ENCODE measurements at regions not wholly inside any gene's neighbourhood (a gene's known extent, or its start where the extent isn't known, plus 50 kb on each side); places are given as distances from the start of the nearest gene placed in this dataset.

DNA sequence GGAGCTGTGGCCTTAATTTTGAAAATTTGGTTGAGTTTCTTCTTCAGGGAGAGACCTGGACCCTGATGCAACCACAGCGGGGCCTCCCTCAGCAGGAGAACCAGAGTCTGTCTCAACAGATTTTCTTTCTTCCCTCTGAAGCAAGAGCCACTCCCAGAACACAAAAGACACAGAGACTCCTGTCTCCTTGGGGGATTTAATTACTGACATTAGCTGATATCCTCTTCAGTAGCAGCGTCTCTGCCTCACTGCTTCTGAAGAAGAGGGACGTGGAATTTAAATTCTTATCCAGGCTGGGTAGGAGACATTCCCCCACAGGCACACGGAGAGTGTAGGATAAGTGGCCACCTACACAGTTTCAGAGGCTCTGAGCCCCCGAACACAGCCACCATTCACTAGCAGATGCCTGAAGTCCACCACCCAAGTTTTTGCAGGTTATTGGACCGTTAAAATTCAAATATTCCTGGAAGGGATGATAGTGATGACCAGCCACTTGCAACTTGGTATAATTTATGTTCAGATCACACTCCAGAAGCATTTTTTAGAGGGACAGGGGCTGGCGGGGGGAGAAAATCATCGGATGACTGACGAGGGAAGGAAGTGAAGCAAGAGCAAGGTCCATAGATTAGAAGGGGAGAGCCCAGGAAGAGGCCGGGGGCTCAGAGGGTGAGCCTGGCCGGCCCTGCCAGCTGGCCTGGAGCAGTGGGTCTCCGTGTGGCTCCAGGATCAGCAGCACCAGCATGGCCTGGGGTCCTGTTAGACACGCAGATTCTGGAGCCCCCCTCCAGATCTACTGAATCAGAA, 109.7 kb downstream of the BDH1 start:
- ChIA-PET CTCF (no interaction called here), POLR2A (no interaction called here)
- intact Hi-C loops (cut with micrococcal nuclease), result no loop called here
- peaks cover 0 to 17% (median 4%) of the 10 kb centered on the region in 5 donors for H3K27me3 Mint-ChIP-seq
- H3K27me3 ChIP-seq (ENCODE audit: control insufficient read depth in 2 of 2, insufficient read depth in 2 of 2, low read length in 2 of 2), result no peaks in the 10 kb centered on the region
- no peaks in the 10 kb centered on the region for H3K9me3 Mint-ChIP-seq
- no peak for DNase-seq
- ATAC-seq, result no peak
- H3K27ac Mint-ChIP-seq, result peak overlapping the region in 4 of 9 donors; percentile 12 to 86 (median 62)
- peaks cover 13 to 60% (median 39%) of the 10 kb centered on the region in 7 donors for H3K4me1 Mint-ChIP-seq
- no peak overlapping the region for H3K27ac ChIP-seq (ENCODE audit: low read depth, low read length)
- H3K9me3 ChIP-seq (ENCODE audit: control insufficient read depth in 2 of 3, low read length in 3 of 3), result no peaks in the 10 kb centered on the region
- no peaks in the 10 kb centered on the region for H3K36me3 ChIP-seq (ENCODE audit: control insufficient read depth in 2 of 3, insufficient read depth in 3 of 3, low read length in 3 of 3)
- H3K4me3 Mint-ChIP-seq, result peak overlapping the region in 4 of 10 donors; percentile 29 to 78 (median 48)
- H3K36me3 Mint-ChIP-seq, result peaks cover 0 to 4% (median 0%) of the 10 kb centered on the region in 5 donors
- peaks cover 0 to 32% of the 10 kb centered on the region in 2 donors for H3K4me1 ChIP-seq (ENCODE audit: control insufficient read depth in 2 of 2, insufficient read depth in 2 of 2, low read length in 2 of 2)
- H3K4me3 ChIP-seq (ENCODE audit: low read length), result no peak overlapping the region

DNA sequence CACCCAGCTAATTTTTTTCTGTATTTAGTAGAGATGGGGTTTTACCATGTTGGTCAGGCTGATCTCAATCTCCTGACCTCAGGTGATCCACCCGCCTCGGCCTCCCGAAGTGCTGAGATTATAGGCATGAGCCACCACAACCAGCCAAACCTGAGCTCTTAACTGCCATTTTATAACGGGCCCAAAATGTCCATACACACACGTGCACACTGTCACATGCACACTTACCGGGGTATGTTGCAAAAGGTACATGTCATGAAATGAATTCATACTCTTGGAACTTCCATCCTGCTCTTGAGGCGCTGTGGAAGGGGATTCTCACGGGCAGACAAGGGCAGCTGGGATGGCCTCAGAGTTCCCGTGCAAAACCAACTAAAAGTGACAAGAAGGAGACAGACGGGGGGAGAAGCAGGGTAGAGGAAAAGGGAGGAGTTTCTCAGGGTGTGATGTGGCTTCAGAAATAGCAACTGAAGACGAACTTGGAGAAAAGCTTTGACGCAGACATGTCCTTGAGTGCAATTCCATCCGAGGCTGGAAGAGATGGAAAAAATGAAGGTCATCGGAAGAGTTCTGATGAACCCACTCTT, 110.9 kb downstream of the BDH1 start:
- CTCF ChIA-PET, result no interaction called here

DNA sequence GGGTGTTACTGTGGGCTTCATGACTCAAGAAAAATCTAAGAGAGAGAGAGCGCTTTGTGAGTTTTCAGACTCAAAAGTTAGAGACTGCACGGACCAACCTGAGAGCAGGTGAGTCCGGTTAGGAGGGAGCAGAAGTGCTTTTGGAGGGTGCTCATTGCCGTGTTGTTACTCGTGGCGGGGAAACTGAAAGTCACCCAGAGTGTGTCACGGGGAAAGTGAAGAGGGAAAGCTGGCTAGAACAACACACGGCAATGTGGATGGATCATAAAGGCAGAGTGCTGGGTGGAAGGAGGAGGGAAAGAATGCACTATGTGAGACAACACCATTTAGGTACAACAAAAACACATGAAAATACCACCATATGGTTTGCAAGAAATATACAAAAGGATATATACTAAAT, 112.3 kb downstream of the BDH1 start:
- Mint-ChIP-seq H3K4me1 (peaks cover 13 to 56% (median 39%) of the 10 kb centered on the region in 7 donors), H3K27me3 (peaks cover 0 to 16% (median 5%) of the 10 kb centered on the region in 5 donors), H3K9me3 (no peaks in the 10 kb centered on the region), H3K4me3 (peak overlapping the region in 2 of 10 donors; percentile 28 to 78), H3K36me3 (peaks cover 0 to 4% (median 4%) of the 10 kb centered on the region in 5 donors), H3K27ac (peak overlapping the region in 1 of 9 donors; percentile 61)
- DNase-seq (no peak), ATAC-seq (no peak)
- H3K9me3 ChIP-seq (ENCODE audit: control insufficient read depth in 2 of 3, low read length in 3 of 3), result no peaks in the 10 kb centered on the region
- H3K27ac ChIP-seq (ENCODE audit: low read depth, low read length), result no peak overlapping the region
- POLR2A ChIA-PET, result no interaction called here
- no peaks in the 10 kb centered on the region for H3K27me3 ChIP-seq (ENCODE audit: control insufficient read depth in 2 of 2, insufficient read depth in 2 of 2, low read length in 2 of 2)
- intact Hi-C loops (cut with micrococcal nuclease), result no loop called here
- H3K4me1 ChIP-seq (ENCODE audit: control insufficient read depth in 2 of 2, insufficient read depth in 2 of 2, low read length in 2 of 2), result peaks cover 0 to 32% of the 10 kb centered on the region in 2 donors
- H3K36me3 ChIP-seq (ENCODE audit: control insufficient read depth in 2 of 3, insufficient read depth in 3 of 3, low read length in 3 of 3), result no peaks in the 10 kb centered on the region
- H3K4me3 ChIP-seq (ENCODE audit: low read length), result no peak overlapping the region
- CTCF ChIA-PET, result no interaction called here

More for the DNA sequence above, 110.9 kb downstream of the BDH1 start:
- Mint-ChIP-seq H3K27ac (peak overlapping the region in 6 of 9 donors; percentile 25 to 90 (median 68)), H3K27me3 (peaks cover 0 to 20% (median 4%) of the 10 kb centered on the region in 5 donors), H3K4me1 (peaks cover 13 to 60% (median 39%) of the 10 kb centered on the region in 7 donors), H3K36me3 (peaks cover 0 to 4% (median 0%) of the 10 kb centered on the region in 5 donors), H3K9me3 (no peaks in the 10 kb centered on the region), H3K4me3 (peak overlapping the region in 9 of 10 donors; percentile 33 to 91 (median 61))
- intact Hi-C loops (cut with micrococcal nuclease), result no loop called here
- H3K4me1 ChIP-seq (ENCODE audit: control insufficient read depth in 2 of 2, insufficient read depth in 2 of 2, low read length in 2 of 2), result peaks cover 0 to 32% of the 10 kb centered on the region in 2 donors
- POLR2A ChIA-PET, result interaction anchor here (1.3 kb wide), 1 partner anchor 22 kb away, joined by 3 read pairs; no protein-coding TSS in a partner anchor
- no peaks in the 10 kb centered on the region for H3K36me3 ChIP-seq (ENCODE audit: control insufficient read depth in 2 of 3, insufficient read depth in 3 of 3, low read length in 3 of 3)
- H3K9me3 ChIP-seq (ENCODE audit: control insufficient read depth in 2 of 3, low read length in 3 of 3), result no peaks in the 10 kb centered on the region
- no peak overlapping the region for H3K27ac ChIP-seq (ENCODE audit: low read depth, low read length)
- DNase-seq (peak in 4 of 9 donors; percentile 16 to 40 (median 36)), ATAC-seq (peak; percentile 14)
- no peaks in the 10 kb centered on the region for H3K27me3 ChIP-seq (ENCODE audit: control insufficient read depth in 2 of 2, insufficient read depth in 2 of 2, low read length in 2 of 2)
- no peak overlapping the region for H3K4me3 ChIP-seq (ENCODE audit: low read length)

GRCh38 chr3:197440717-197441303, 115.0 kb downstream of the BDH1 start:
- Mint-ChIP-seq H3K27me3 (peaks cover 0 to 14% (median 5%) of the 10 kb centered on the region in 5 donors), H3K36me3 (peaks cover 0 to 5% (median 4%) of the 10 kb centered on the region in 5 donors), H3K27ac (peak overlapping the region in 1 of 9 donors; percentile 12), H3K4me1 (peaks cover 6 to 29% (median 20%) of the 10 kb centered on the region in 7 donors), H3K9me3 (no peaks in the 10 kb centered on the region), H3K4me3 (no peak overlapping the region)
- POLR2A ChIA-PET, result no interaction called here
- DNase-seq (no peak), ATAC-seq (no peak)
- Histone ChIP-seq H3K9me3 (ENCODE audit: control insufficient read depth in 2 of 3, low read length in 3 of 3) (no peaks in the 10 kb centered on the region), H3K27ac (ENCODE audit: low read depth, low read length) (no peak overlapping the region), H3K4me1 (ENCODE audit: control insufficient read depth in 2 of 2, insufficient read depth in 2 of 2, low read length in 2 of 2) (peaks cover 0 to 14% of the 10 kb centered on the region in 2 donors), H3K27me3 (ENCODE audit: control insufficient read depth in 2 of 2, insufficient read depth in 2 of 2, low read length in 2 of 2) (no peaks in the 10 kb centered on the region), H3K36me3 (ENCODE audit: control insufficient read depth in 2 of 3, insufficient read depth in 3 of 3, low read length in 3 of 3) (no peaks in the 10 kb centered on the region), H3K4me3 (ENCODE audit: low read length) (no peak overlapping the region)
- intact Hi-C loops (cut with micrococcal nuclease), result no loop called here
- CTCF ChIA-PET, result no interaction called here

DNA sequence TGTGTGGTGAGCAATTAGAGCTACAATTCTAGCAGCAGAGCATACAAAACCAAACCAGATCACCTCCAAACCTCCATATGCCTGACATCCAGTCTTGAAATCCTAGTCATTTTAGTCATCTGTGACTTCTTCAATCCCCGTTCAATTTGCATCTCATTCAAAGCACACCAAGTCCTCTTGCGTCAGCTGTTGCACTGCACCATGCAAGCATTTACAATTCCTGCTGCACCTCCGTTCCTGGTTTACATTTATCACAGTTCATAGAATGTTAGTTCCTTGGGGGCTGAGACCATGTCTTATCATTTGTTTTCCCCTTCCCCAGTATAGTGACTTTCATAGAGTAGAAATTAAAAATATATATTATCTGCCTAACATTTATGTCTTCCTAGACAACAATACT, 116.9 kb downstream of the BDH1 start:
- intact Hi-C loops (cut with micrococcal nuclease), result no loop called here
- H3K27me3 ChIP-seq (ENCODE audit: control insufficient read depth in 2 of 2, insufficient read depth in 2 of 2, low read length in 2 of 2), result no peaks in the 10 kb centered on the region
- CTCF ChIA-PET, result no interaction called here
- peaks cover 0 to 15% (median 6%) of the 10 kb centered on the region in 7 donors for H3K4me1 Mint-ChIP-seq
- no peak for DNase-seq
- no peak overlapping the region for H3K27ac Mint-ChIP-seq
- H3K4me3 ChIP-seq (ENCODE audit: low read length), result no peak overlapping the region
- H3K4me3 Mint-ChIP-seq, result no peak overlapping the region
- no peaks in the 10 kb centered on the region for H3K36me3 ChIP-seq (ENCODE audit: control insufficient read depth in 2 of 3, insufficient read depth in 3 of 3, low read length in 3 of 3)
- H3K9me3 ChIP-seq (ENCODE audit: control insufficient read depth in 2 of 3, low read length in 3 of 3), result no peaks in the 10 kb centered on the region
- H3K4me1 ChIP-seq (ENCODE audit: control insufficient read depth in 2 of 2, insufficient read depth in 2 of 2, low read length in 2 of 2), result no peaks in the 10 kb centered on the region
- ATAC-seq, result no peak
- peaks cover 0 to 8% (median 2%) of the 10 kb centered on the region in 5 donors for H3K36me3 Mint-ChIP-seq
- H3K27me3 Mint-ChIP-seq, result peaks cover 0 to 16% (median 8%) of the 10 kb centered on the region in 5 donors
- H3K27ac ChIP-seq (ENCODE audit: low read depth, low read length), result no peak overlapping the region
- POLR2A ChIA-PET, result no interaction called here
- H3K9me3 Mint-ChIP-seq, result no peaks in the 10 kb centered on the region

GRCh38 chr3:197435426-197435825, 120.3 kb downstream of the BDH1 start:
- ATAC-seq (no peak), DNase-seq (no peak)
- Histone ChIP-seq H3K36me3 (ENCODE audit: control insufficient read depth in 2 of 3, insufficient read depth in 3 of 3, low read length in 3 of 3) (no peaks in the 10 kb centered on the region), H3K27me3 (ENCODE audit: control insufficient read depth in 2 of 2, insufficient read depth in 2 of 2, low read length in 2 of 2) (no peaks in the 10 kb centered on the region), H3K4me1 (ENCODE audit: control insufficient read depth in 2 of 2, insufficient read depth in 2 of 2, low read length in 2 of 2) (no peaks in the 10 kb centered on the region), H3K4me3 (ENCODE audit: low read length) (no peak overlapping the region), H3K27ac (ENCODE audit: low read depth, low read length) (no peak overlapping the region), H3K9me3 (ENCODE audit: control insufficient read depth in 2 of 3, low read length in 3 of 3) (no peaks in the 10 kb centered on the region)
- ChIA-PET CTCF (no interaction called here), POLR2A (no interaction called here)
- peaks cover 0 to 15% (median 10%) of the 10 kb centered on the region in 5 donors for H3K27me3 Mint-ChIP-seq
- intact Hi-C loops (cut with micrococcal nuclease), result no loop called here
- peaks cover 0 to 16% (median 9%) of the 10 kb centered on the region in 7 donors for H3K4me1 Mint-ChIP-seq
- peaks cover 0 to 8% (median 5%) of the 10 kb centered on the region in 5 donors for H3K36me3 Mint-ChIP-seq
- H3K27ac Mint-ChIP-seq, result no peak overlapping the region
- no peak overlapping the region for H3K4me3 Mint-ChIP-seq
- no peaks in the 10 kb centered on the region for H3K9me3 Mint-ChIP-seq
